DND-41 (cell line): ENCODE measurements at regions not wholly inside any gene's neighbourhood (a gene's known extent, or its start where the extent isn't known, plus 50 kb on each side); places are given as distances from the start of the nearest gene placed in this dataset.

Experiments used
- ATAC-seq: fragments of 200-7000 bp; cut with Tn5 transposase; 3 replicates; pipeline ENCODE4 v1.9.1; 2021; ENCODE audit warnings: low read depth; ENCODE audit not compliant: insufficient read depth
- DNase-seq: peaks from one replicate; pipeline ENCODE4 v3.0.0-alpha.2; 2020
- H2AFZ ChIP-seq: 2 replicates; pipeline ENCODE4 v1.6.0; 2012; ENCODE audit warnings: low read depth, low read length
- H3K27ac ChIP-seq: 2 replicates; pipeline ENCODE4 v1.5.1; 2012; ENCODE audit warnings: low read length, inconsistent platforms
- H3K27me3 ChIP-seq: fragments of 200-600 bp; sonication (generic); 2 replicates; pipeline ENCODE4 v1.6.0; 2012; ENCODE audit warnings: low read length, mild to moderate bottlenecking, inconsistent platforms; ENCODE audit not compliant: insufficient read depth, poor library complexity
- H3K36me3 ChIP-seq: 2 replicates; pipeline ENCODE4 v1.5.1; 2012; ENCODE audit warnings: low read length, inconsistent platforms; ENCODE audit not compliant: insufficient read depth
- H3K4me1 ChIP-seq: 2 replicates; pipeline ENCODE4 v1.5.1; 2012; ENCODE audit warnings: mild to moderate bottlenecking, low read length; ENCODE audit not compliant: insufficient read depth
- H3K4me2 ChIP-seq: 2 replicates; pipeline ENCODE4 v1.6.0; 2012; ENCODE audit warnings: mild to moderate bottlenecking, moderate library complexity, low read length, inconsistent platforms; ENCODE audit not compliant: insufficient read depth
- H3K4me3 ChIP-seq, 2 experiments: fragments of 200-600 bp in 1 of 2; shearing (Covaris generic) in 1 of 2; 2 replicates each; pipeline ENCODE4 v1.5.1; 2012 to 2016; ENCODE audit warnings: inconsistent platforms in 2 of 2, low read length in 2 of 2, mild to moderate bottlenecking in 2 of 2, low read depth in 1 of 2, moderate library complexity in 1 of 2
- H3K79me2 ChIP-seq: 2 replicates; pipeline ENCODE4 v1.6.0; 2012; ENCODE audit warnings: low read length, inconsistent platforms; ENCODE audit not compliant: insufficient read depth
- H3K9ac ChIP-seq: 2 replicates; pipeline ENCODE4 v1.6.0; 2012; ENCODE audit warnings: low read depth, mild to moderate bottlenecking, inconsistent platforms, low read length, moderate library complexity
- H3K9me3 ChIP-seq: 2 replicates; pipeline ENCODE4 v1.5.1; 2012; ENCODE audit warnings: low read length, moderate library complexity, mild to moderate bottlenecking, inconsistent platforms; ENCODE audit not compliant: insufficient read depth, severe bottlenecking
- H4K20me1 ChIP-seq: 2 replicates; pipeline ENCODE4 v1.6.0; 2012; ENCODE audit warnings: low read length; ENCODE audit not compliant: insufficient read depth
- CTCF ChIP-seq: IDR thresholded peaks from 2 replicates; pipeline ENCODE4 v1.5.1; 2012; ENCODE audit warnings: borderline replicate concordance, low read length, moderate library complexity, mild to moderate bottlenecking; ENCODE audit not compliant: poor library complexity, severe bottlenecking; ENCODE audit errors: extremely low read depth
- EZH2 ChIP-seq: IDR thresholded peaks from 3 replicates; pipeline ENCODE4 v1.6.1; 2012; ENCODE audit warnings: borderline replicate concordance, low read depth, mild to moderate bottlenecking, moderate library complexity, low read length, inconsistent platforms; ENCODE audit not compliant: severe bottlenecking

DNA sequence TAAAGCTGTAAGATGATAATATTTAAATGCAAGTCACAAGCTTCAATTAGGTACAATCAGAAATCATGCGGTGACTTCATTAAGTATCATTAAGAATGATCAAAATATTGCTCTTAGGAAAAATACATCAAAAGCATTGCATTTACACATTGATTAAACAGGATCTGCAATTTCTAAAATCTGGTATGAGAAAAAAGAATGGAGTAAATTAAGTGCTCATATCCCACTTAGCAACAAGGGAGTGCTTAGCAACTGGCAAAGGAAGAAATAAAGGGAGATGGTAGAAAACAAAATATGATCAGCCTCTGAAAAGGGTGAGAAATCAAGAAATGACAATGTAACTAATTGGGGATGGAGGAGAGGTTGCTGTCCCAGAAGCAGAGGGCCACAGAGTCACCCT lies 1918.2 kb upstream of the PIK3C3 start:
- ATAC-seq (no peak), DNase-seq (no peak)
- no peak overlapping the region for H3K27ac ChIP-seq
- H3K9me3 ChIP-seq, result no peaks in the 10 kb centered on the region
- H4K20me1 ChIP-seq, result no peaks in the 10 kb centered on the region
- H2AFZ ChIP-seq, result no peak overlapping the region
- H3K9ac ChIP-seq, result no peak overlapping the region
- no peaks in the 10 kb centered on the region for H3K4me1 ChIP-seq
- no peaks in the 10 kb centered on the region for H3K36me3 ChIP-seq
- no peak overlapping the region for H3K4me3 ChIP-seq
- no peak overlapping the region for H3K4me2 ChIP-seq
- no peak for TF ChIP-seq CTCF
- no peak for TF ChIP-seq EZH2
- H3K27me3 ChIP-seq, result no peaks in the 10 kb centered on the region
- no peaks in the 10 kb centered on the region for H3K79me2 ChIP-seq

GRCh38 chr18:40035966-40036365 lies 1919.1 kb upstream of the PIK3C3 start:
- Histone ChIP-seq H3K27me3 (no peaks in the 10 kb centered on the region), H3K4me3 (no peak overlapping the region), H3K4me1 (no peaks in the 10 kb centered on the region), H2AFZ (no peak overlapping the region), H3K9ac (no peak overlapping the region), H3K9me3 (no peaks in the 10 kb centered on the region), H3K27ac (no peak overlapping the region), H3K79me2 (no peaks in the 10 kb centered on the region), H3K4me2 (no peak overlapping the region), H4K20me1 (no peaks in the 10 kb centered on the region), H3K36me3 (no peaks in the 10 kb centered on the region)
- DNase-seq (no peak), ATAC-seq (no peak)
- TF ChIP-seq EZH2, result no peak
- TF ChIP-seq CTCF, result no peak

GRCh38 chr18:40032076-40032475 lies 1923.0 kb upstream of the PIK3C3 start:
- Histone ChIP-seq H3K9me3 (no peaks in the 10 kb centered on the region), H3K79me2 (no peaks in the 10 kb centered on the region), H3K36me3 (no peaks in the 10 kb centered on the region), H3K4me2 (no peak overlapping the region), H3K4me1 (no peaks in the 10 kb centered on the region), H2AFZ (no peak overlapping the region), H3K27ac (no peak overlapping the region), H3K27me3 (no peaks in the 10 kb centered on the region), H3K4me3 (no peak overlapping the region), H4K20me1 (no peaks in the 10 kb centered on the region), H3K9ac (no peak overlapping the region)
- TF ChIP-seq CTCF (no peak), EZH2 (no peak)
- ATAC-seq (no peak), DNase-seq (no peak)

GRCh38 chr18:40031435-40031834 lies 1923.6 kb upstream of the PIK3C3 start:
- no peak overlapping the region for H2AFZ ChIP-seq
- no peak overlapping the region for H3K4me3 ChIP-seq
- no peak overlapping the region for H3K27ac ChIP-seq
- H3K27me3 ChIP-seq, result no peaks in the 10 kb centered on the region
- no peaks in the 10 kb centered on the region for H3K36me3 ChIP-seq
- no peak for DNase-seq
- ATAC-seq, result no peak
- TF ChIP-seq CTCF (no peak), EZH2 (no peak)
- no peaks in the 10 kb centered on the region for H3K9me3 ChIP-seq
- H4K20me1 ChIP-seq, result no peaks in the 10 kb centered on the region
- H3K9ac ChIP-seq, result no peak overlapping the region
- H3K4me2 ChIP-seq, result no peak overlapping the region
- H3K79me2 ChIP-seq, result no peaks in the 10 kb centered on the region
- no peaks in the 10 kb centered on the region for H3K4me1 ChIP-seq
